HG03442 (cell line): ENCODE measurements at regions not wholly inside any gene's neighbourhood (a gene's known extent, or its start where the extent isn't known, plus 50 kb on each side); places are given as distances from the start of the nearest gene placed in this dataset.
"Not testable (repeated sequence)": the region's sequence is repeated elsewhere in the genome, so short reads cannot be mapped to it uniquely, and the experiment has no call there.

ENCODE experiments used
- ATAC-seq: cut with Tn5 transposase; IDR thresholded peaks from one replicate; pipeline ENCODE4 v1.9.1; 2021; ENCODE audit warnings: mild to moderate bottlenecking, moderate library complexity; ENCODE audit not compliant: unreplicated experiment

- ATAC-seq: no peak
Measured at GRCh38 chr17:77036841-77037381, 103.9 kb upstream of the SEC14L1 start.

GRCh38 chr17:77037943-77038342 lies 102.8 kb upstream of the SEC14L1 start:
- ATAC-seq: no peak

- ATAC-seq: no peak
Measured at GRCh38 chr17:77038884-77039555, 101.7 kb upstream of the SEC14L1 start.

- ATAC-seq: no peak
Measured at GRCh38 chr17:77042476-77043231, 98.1 kb upstream of the SEC14L1 start.

GRCh38 chr17:77045441-77046041 lies 95.2 kb upstream of the SEC14L1 start:
- ATAC-seq: no peak

- ATAC-seq: no peak
Measured at GRCh38 chr17:77049440-77049839, 91.3 kb upstream of the SEC14L1 start.

GRCh38 chr17:77050901-77051300 lies 89.9 kb upstream of the SEC14L1 start:
- not testable (repeated sequence) for ATAC-seq

GRCh38 chr17:77054936-77055335 lies 85.8 kb upstream of the SEC14L1 start:
- no peak for ATAC-seq

- no peak for ATAC-seq
Measured at GRCh38 chr17:77055453-77055852, 85.3 kb upstream of the SEC14L1 start.

- ATAC-seq: no peak
Measured at GRCh38 chr17:77058016-77058415, 82.8 kb upstream of the SEC14L1 start.

- no peak for ATAC-seq
Measured at GRCh38 chr17:77061669-77062068, 79.1 kb upstream of the SEC14L1 start.

- no peak for ATAC-seq
Measured at GRCh38 chr17:77064598-77064997, 76.2 kb upstream of the SEC14L1 start.

GRCh38 chr17:77066165-77066564 lies 74.6 kb upstream of the SEC14L1 start:
- no peak for ATAC-seq

GRCh38 chr17:77066726-77067409 lies 73.9 kb upstream of the SEC14L1 start:
- ATAC-seq: not testable (repeated sequence)

GRCh38 chr17:77068915-77069314 lies 71.9 kb upstream of the SEC14L1 start:
- ATAC-seq: no peak

- no peak for ATAC-seq
Measured at GRCh38 chr17:77070888-77071279, 69.9 kb upstream of the SEC14L1 start.

GRCh38 chr17:77071925-77072490 lies 68.8 kb upstream of the SEC14L1 start:
- no peak for ATAC-seq

GRCh38 chr17:77072670-77073069 lies 68.1 kb upstream of the SEC14L1 start:
- ATAC-seq: no peak

- ATAC-seq: no peak
Measured at GRCh38 chr17:77074681-77075080, 66.1 kb upstream of the SEC14L1 start.

- ATAC-seq: no peak
Measured at GRCh38 chr17:77076124-77076830, 64.5 kb upstream of the SEC14L1 start.
